HG03378 (cell line): ENCODE measurements at regions not wholly inside any gene's neighbourhood (a gene's known extent, or its start where the extent isn't known, plus 50 kb on each side); places are given as distances from the start of the nearest gene placed in this dataset.

Source experiments
- ATAC-seq: cut with Tn5 transposase; IDR thresholded peaks from one replicate; pipeline ENCODE4 v1.9.1; 2021; ENCODE audit warnings: mild to moderate bottlenecking, moderate library complexity; ENCODE audit not compliant: unreplicated experiment

- no peak for ATAC-seq
Measured at GRCh38 chr9:2243666-2244555, 228.8 kb downstream of the SMARCA2 start.

- ATAC-seq = no peak
Measured at GRCh38 chr9:2247340-2247739, 232.2 kb downstream of the SMARCA2 start.

GRCh38 chr9:2248768-2249265 is 233.7 kb downstream of the SMARCA2 start:
- ATAC-seq = no peak

GRCh38 chr9:2253636-2254580 is 238.8 kb downstream of the SMARCA2 start:
- no peak for ATAC-seq

- no peak for ATAC-seq
Measured at GRCh38 chr9:2255128-2255527, 240.0 kb downstream of the SMARCA2 start.

GRCh38 chr9:2257248-2257929 is 242.2 kb downstream of the SMARCA2 start:
- ATAC-seq = no peak

- no peak for ATAC-seq
Measured at GRCh38 chr9:2260417-2261306, 245.5 kb downstream of the SMARCA2 start.

GRCh38 chr9:2261421-2262103 is 246.4 kb downstream of the SMARCA2 start:
- no peak for ATAC-seq

- no peak for ATAC-seq
Measured at GRCh38 chr9:2262386-2263071, 247.4 kb downstream of the SMARCA2 start.

GRCh38 chr9:2263111-2263510 is 248.0 kb downstream of the SMARCA2 start:
- no peak for ATAC-seq

- ATAC-seq = no peak
Measured at GRCh38 chr9:2263665-2264064, 248.5 kb downstream of the SMARCA2 start.

GRCh38 chr9:2264081-2264480 is 248.9 kb downstream of the SMARCA2 start:
- ATAC-seq = no peak

GRCh38 chr9:2267181-2267745 is 252.1 kb downstream of the SMARCA2 start:
- ATAC-seq = no peak

GRCh38 chr9:2269778-2270177 is 254.6 kb downstream of the SMARCA2 start:
- no peak for ATAC-seq

GRCh38 chr9:2270565-2270964 is 255.4 kb downstream of the SMARCA2 start:
- no peak for ATAC-seq

GRCh38 chr9:2271426-2271825 is 256.3 kb downstream of the SMARCA2 start:
- peak; percentile 79 for ATAC-seq

- ATAC-seq = no peak
Measured at GRCh38 chr9:2274762-2275161, 259.6 kb downstream of the SMARCA2 start.

GRCh38 chr9:2276296-2276695 is 261.1 kb downstream of the SMARCA2 start:
- no peak for ATAC-seq
